Neural cell (in vitro differentiated cells): ENCODE measurements at regions not wholly inside any gene's neighbourhood (a gene's known extent, or its start where the extent isn't known, plus 50 kb on each side); places are given as distances from the start of the nearest gene placed in this dataset.

Experiments used
- H2AFZ ChIP-seq: fragments of 200-600, 300-800 bp; sonication (generic), shearing (Covaris generic); 2 replicates; pipeline ENCODE4 v1.6.0; 2014; ENCODE audit warnings: low read depth, mild to moderate bottlenecking, antibody characterized with exemption, low read length, moderate library complexity
- H3F3A ChIP-seq: fragments of 200-600 bp; shearing (Covaris generic); 2 replicates; pipeline ENCODE4 v1.6.1; 2016; ENCODE audit warnings: mild to moderate bottlenecking, moderate library complexity, mixed read lengths, antibody characterized with exemption, low read length; ENCODE audit not compliant: insufficient read depth, poor library complexity, severe bottlenecking
- H3K27ac ChIP-seq: fragments of 200-600, 300-800 bp; sonication (generic), shearing (Covaris generic); 2 replicates; pipeline ENCODE4 v1.5.1; 2014; ENCODE audit warnings: mild to moderate bottlenecking, low read length, moderate library complexity
- H3K27me3 ChIP-seq: fragments of 300-800, 200-600 bp; sonication (generic), shearing (Covaris generic); 2 replicates; pipeline ENCODE4 v1.6.0; 2014; ENCODE audit warnings: mild to moderate bottlenecking, low read depth, low read length, moderate library complexity; ENCODE audit not compliant: insufficient read depth
- H3K36me3 ChIP-seq: fragments of 300-800, 200-600 bp; sonication (generic), shearing (Covaris generic); 2 replicates; pipeline ENCODE4 v1.5.1; 2014; ENCODE audit warnings: mild to moderate bottlenecking, antibody characterized with exemption, low read length, moderate library complexity; ENCODE audit not compliant: insufficient read depth
- H3K4me2 ChIP-seq: fragments of 300-800, 200-600 bp; sonication (generic), shearing (Covaris generic); 2 replicates; pipeline ENCODE4 v1.6.0; 2014; ENCODE audit warnings: mild to moderate bottlenecking, low read length
- H3K4me3 ChIP-seq: fragments of 300-800, 200-600 bp; sonication (generic), shearing (Covaris generic); 2 replicates; pipeline ENCODE4 v1.5.1; 2014; ENCODE audit warnings: mild to moderate bottlenecking, low read length, moderate library complexity
- H3K79me2 ChIP-seq: fragments of 200-600 bp; shearing (Covaris generic); replicated peaks from 2 replicates; pipeline ENCODE4 v1.6.0; 2014; ENCODE audit warnings: mild to moderate bottlenecking, low read length, moderate library complexity; ENCODE audit not compliant: insufficient read depth
- H3K9ac ChIP-seq: fragments of 300-800, 200-600 bp; sonication (generic), shearing (Covaris generic); 2 replicates; pipeline ENCODE4 v1.6.1; 2016; ENCODE audit warnings: mild to moderate bottlenecking, low read length, mixed read lengths
- H3K9me2 ChIP-seq: fragments of 200-600 bp; shearing (Covaris generic); 2 replicates; pipeline ENCODE4 v1.6.1; 2016; ENCODE audit warnings: mild to moderate bottlenecking, low read length, mixed read lengths; ENCODE audit not compliant: insufficient read depth
- H3K9me3 ChIP-seq: fragments of 200-600, 300-800 bp; sonication (generic), shearing (Covaris generic); 2 replicates; pipeline ENCODE4 v1.6.1; 2016; ENCODE audit warnings: mild to moderate bottlenecking, mixed run types, low read length, moderate library complexity, mixed read lengths
- H4K20me1 ChIP-seq: fragments of 200-600 bp; shearing (Covaris generic); 2 replicates; pipeline ENCODE4 v1.6.1; 2016; ENCODE audit warnings: mild to moderate bottlenecking, mixed run types; ENCODE audit not compliant: insufficient read depth
- EP300 ChIP-seq: fragments of 450-650 bp; conservative IDR thresholded peaks from 2 replicates; pipeline ENCODE4 v1.6.1; 2014; ENCODE audit warnings: antibody characterized with exemption, mild to moderate bottlenecking, moderate library complexity; ENCODE audit not compliant: poor library complexity, severe bottlenecking
- EZH2 ChIP-seq: fragments of 200-600, 300-800 bp; shearing (Covaris generic), sonication (generic); IDR thresholded peaks from 2 replicates; pipeline ENCODE4 v1.6.1; 2014; ENCODE audit warnings: antibody characterized with exemption, low read length, borderline replicate concordance, mild to moderate bottlenecking; ENCODE audit not compliant: insufficient read depth, poor library complexity, severe bottlenecking
- MXI1 ChIP-seq: fragments of 450-650 bp; conservative IDR thresholded peaks from 2 replicates; pipeline ENCODE4 v1.6.1; 2014; ENCODE audit warnings: antibody characterized with exemption, mild to moderate bottlenecking; ENCODE audit not compliant: poor library complexity, severe bottlenecking
- POLR2AphosphoS5 ChIP-seq: IDR thresholded peaks from 2 replicates; pipeline ENCODE4 v1.6.1; 2012
- RAD21 ChIP-seq: fragments of 450-650 bp; conservative IDR thresholded peaks from 2 replicates; pipeline ENCODE4 v1.6.1; 2014; ENCODE audit warnings: antibody characterized with exemption, mild to moderate bottlenecking, moderate library complexity
- SMC3 ChIP-seq: fragments of 450-650 bp; conservative IDR thresholded peaks from 2 replicates; pipeline ENCODE4 v1.6.1; 2014; ENCODE audit warnings: antibody characterized with exemption, mild to moderate bottlenecking, moderate library complexity; ENCODE audit not compliant: poor library complexity
- TAF1 ChIP-seq: IDR thresholded peaks from 2 replicates; pipeline ENCODE4 v1.6.1; 2012; ENCODE audit warnings: low read depth
- TF ChIP-seq, protein P1 (sequence below): IDR thresholded peaks from 2 replicates; pipeline ENCODE4 v1.6.1; 2012; ENCODE audit warnings: borderline replicate concordance
- TF ChIP-seq, protein P2 (sequence below): fragments of 450-650 bp; IDR thresholded peaks from 2 replicates; pipeline ENCODE4 v1.5.1; 2014; ENCODE audit warnings: antibody characterized with exemption, mild to moderate bottlenecking, moderate library complexity; ENCODE audit not compliant: poor library complexity, severe bottlenecking

DNA sequence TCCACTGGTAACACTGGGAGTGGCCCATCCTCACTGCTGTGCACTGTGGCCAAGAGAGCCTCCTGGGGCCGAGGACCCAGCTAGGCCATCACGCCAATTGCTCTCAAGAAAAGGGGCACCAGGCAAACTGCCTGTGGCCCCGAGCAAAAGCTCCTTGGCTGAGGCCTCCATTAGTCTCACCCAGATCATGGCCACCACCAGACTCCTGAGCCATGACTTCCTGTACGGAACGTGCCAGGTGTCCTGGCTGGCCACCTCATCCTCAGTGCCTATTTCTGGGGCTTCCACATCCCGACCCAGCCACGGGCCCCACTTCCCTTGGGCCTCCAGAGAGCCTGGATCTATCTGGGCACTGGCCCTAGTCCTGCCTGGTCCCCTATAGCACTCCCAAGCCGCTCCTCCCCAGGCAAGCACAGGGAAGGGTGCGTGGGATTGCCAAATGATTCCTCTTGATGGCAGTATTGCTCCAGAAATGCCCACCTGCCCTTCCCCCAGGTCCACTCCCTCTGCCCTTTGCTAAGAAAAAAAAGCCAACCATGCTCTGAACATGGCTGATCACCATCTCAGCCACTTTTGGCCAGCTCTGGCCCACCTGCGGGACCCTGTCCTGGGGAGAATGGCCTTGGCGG is 212.6 kb upstream of the AGTR2 start:
- H2AFZ ChIP-seq: no peak overlapping the region
- H3K27ac ChIP-seq: no peak overlapping the region
- H3K9me2 ChIP-seq: no peaks in the 10 kb centered on the region
- no peaks in the 10 kb centered on the region for H3K27me3 ChIP-seq
- no peaks in the 10 kb centered on the region for H3F3A ChIP-seq
- no peaks in the 10 kb centered on the region for H3K9me3 ChIP-seq
- no peak overlapping the region for H3K4me3 ChIP-seq
- no peaks in the 10 kb centered on the region for H3K36me3 ChIP-seq
- H3K9ac ChIP-seq: no peak overlapping the region
- no peaks in the 10 kb centered on the region for H3K79me2 ChIP-seq
- H3K4me2 ChIP-seq: no peak overlapping the region
- no peaks in the 10 kb centered on the region for H4K20me1 ChIP-seq
- TF ChIP-seq POLR2AphosphoS5: no peak
- TF ChIP-seq TAF1: no peak
- TF ChIP-seq, protein P1, sequence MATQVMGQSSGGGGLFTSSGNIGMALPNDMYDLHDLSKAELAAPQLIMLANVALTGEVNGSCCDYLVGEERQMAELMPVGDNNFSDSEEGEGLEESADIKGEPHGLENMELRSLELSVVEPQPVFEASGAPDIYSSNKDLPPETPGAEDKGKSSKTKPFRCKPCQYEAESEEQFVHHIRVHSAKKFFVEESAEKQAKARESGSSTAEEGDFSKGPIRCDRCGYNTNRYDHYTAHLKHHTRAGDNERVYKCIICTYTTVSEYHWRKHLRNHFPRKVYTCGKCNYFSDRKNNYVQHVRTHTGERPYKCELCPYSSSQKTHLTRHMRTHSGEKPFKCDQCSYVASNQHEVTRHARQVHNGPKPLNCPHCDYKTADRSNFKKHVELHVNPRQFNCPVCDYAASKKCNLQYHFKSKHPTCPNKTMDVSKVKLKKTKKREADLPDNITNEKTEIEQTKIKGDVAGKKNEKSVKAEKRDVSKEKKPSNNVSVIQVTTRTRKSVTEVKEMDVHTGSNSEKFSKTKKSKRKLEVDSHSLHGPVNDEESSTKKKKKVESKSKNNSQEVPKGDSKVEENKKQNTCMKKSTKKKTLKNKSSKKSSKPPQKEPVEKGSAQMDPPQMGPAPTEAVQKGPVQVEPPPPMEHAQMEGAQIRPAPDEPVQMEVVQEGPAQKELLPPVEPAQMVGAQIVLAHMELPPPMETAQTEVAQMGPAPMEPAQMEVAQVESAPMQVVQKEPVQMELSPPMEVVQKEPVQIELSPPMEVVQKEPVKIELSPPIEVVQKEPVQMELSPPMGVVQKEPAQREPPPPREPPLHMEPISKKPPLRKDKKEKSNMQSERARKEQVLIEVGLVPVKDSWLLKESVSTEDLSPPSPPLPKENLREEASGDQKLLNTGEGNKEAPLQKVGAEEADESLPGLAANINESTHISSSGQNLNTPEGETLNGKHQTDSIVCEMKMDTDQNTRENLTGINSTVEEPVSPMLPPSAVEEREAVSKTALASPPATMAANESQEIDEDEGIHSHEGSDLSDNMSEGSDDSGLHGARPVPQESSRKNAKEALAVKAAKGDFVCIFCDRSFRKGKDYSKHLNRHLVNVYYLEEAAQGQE: no peak
- no peak for TF ChIP-seq EP300
- no peak for TF ChIP-seq SMC3
- TF ChIP-seq MXI1: no peak
- TF ChIP-seq EZH2: no peak

DNA sequence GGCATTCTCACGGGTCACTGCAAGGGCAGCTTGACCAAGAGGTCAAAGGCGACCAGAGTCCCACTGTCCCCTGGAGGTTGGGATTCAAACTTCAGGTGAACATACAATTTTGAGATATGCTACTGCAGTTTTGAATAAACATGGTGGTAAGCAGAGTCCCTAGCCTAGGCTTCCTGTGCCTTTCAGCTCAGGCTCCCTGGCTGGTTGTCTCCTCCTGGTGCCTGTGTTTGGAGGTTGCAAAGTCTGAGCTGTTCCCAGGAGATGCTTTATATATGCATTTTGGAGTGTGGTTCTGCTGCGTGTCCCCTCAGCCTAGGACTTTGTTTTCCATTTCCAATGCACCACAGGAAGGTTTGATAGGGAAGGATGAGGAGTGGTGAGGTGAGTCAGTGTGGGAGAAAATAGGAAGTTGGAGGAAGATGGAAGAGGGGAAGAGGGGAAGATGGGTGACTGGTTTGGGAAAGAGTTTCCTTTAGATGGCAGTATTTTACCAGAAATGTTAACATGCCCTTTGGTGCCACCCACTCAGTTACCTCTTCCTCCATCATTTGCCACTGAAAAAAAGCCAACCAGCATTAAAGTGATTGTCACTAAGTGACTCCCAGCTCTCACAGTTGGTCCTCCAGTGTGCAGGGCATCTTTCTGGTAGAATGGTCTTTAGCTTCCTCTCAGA is 211.7 kb upstream of the AGTR2 start:
- Histone ChIP-seq H2AFZ (no peak overlapping the region), H3K9me3 (no peaks in the 10 kb centered on the region), H3K27ac (no peak overlapping the region), H3K27me3 (no peaks in the 10 kb centered on the region), H3K4me3 (no peak overlapping the region), H3F3A (no peaks in the 10 kb centered on the region), H4K20me1 (no peaks in the 10 kb centered on the region), H3K36me3 (no peaks in the 10 kb centered on the region), H3K4me2 (no peak overlapping the region), H3K9me2 (no peaks in the 10 kb centered on the region), H3K9ac (no peak overlapping the region), H3K79me2 (no peaks in the 10 kb centered on the region)
- TF ChIP-seq SMC3: no peak
- TF ChIP-seq, protein P2, sequence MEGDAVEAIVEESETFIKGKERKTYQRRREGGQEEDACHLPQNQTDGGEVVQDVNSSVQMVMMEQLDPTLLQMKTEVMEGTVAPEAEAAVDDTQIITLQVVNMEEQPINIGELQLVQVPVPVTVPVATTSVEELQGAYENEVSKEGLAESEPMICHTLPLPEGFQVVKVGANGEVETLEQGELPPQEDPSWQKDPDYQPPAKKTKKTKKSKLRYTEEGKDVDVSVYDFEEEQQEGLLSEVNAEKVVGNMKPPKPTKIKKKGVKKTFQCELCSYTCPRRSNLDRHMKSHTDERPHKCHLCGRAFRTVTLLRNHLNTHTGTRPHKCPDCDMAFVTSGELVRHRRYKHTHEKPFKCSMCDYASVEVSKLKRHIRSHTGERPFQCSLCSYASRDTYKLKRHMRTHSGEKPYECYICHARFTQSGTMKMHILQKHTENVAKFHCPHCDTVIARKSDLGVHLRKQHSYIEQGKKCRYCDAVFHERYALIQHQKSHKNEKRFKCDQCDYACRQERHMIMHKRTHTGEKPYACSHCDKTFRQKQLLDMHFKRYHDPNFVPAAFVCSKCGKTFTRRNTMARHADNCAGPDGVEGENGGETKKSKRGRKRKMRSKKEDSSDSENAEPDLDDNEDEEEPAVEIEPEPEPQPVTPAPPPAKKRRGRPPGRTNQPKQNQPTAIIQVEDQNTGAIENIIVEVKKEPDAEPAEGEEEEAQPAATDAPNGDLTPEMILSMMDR: no peak
- TF ChIP-seq, protein P1: no peak
- TF ChIP-seq RAD21: no peak
- TF ChIP-seq MXI1: no peak
- no peak for TF ChIP-seq POLR2AphosphoS5
- no peak for TF ChIP-seq EP300
- no peak for TF ChIP-seq EZH2
- no peak for TF ChIP-seq TAF1
